ENCODE measurements at regions not wholly inside any gene's neighbourhood (a gene's known extent, or its start where the extent isn't known, plus 50 kb on each side); places are given as distances from the start of the nearest gene placed in this dataset.

DNA sequence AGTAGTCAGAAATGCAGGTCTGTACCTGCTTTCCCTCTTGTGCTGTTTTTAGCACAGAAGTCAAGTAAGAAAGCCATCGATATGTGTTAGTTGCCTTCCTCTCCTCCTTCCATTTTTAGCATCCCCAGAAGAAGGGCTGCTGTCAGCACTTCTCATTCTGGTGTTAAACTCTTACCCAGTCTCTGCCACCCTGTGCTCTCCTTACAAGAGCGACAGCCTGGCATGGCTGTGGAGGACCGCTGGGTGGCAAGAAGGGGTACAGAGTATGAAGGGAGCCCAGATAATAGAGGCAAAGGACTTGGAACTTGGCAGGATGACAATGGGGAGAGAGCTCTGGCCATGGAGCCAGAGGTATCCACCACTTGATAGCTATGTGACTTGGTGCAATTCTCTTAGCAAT is 103.5 kb downstream of the RPS24 start:
- TF ChIP-seq POLR2AphosphoS5 (IDR thresholded peaks at IDR 0.05) (no peak), POLR2A (IDR thresholded peaks at IDR 0.05) (no peak), EP300 (IDR thresholded peaks at IDR 0.05) (no peak)
- TF ChIP-seq, protein P1, sequence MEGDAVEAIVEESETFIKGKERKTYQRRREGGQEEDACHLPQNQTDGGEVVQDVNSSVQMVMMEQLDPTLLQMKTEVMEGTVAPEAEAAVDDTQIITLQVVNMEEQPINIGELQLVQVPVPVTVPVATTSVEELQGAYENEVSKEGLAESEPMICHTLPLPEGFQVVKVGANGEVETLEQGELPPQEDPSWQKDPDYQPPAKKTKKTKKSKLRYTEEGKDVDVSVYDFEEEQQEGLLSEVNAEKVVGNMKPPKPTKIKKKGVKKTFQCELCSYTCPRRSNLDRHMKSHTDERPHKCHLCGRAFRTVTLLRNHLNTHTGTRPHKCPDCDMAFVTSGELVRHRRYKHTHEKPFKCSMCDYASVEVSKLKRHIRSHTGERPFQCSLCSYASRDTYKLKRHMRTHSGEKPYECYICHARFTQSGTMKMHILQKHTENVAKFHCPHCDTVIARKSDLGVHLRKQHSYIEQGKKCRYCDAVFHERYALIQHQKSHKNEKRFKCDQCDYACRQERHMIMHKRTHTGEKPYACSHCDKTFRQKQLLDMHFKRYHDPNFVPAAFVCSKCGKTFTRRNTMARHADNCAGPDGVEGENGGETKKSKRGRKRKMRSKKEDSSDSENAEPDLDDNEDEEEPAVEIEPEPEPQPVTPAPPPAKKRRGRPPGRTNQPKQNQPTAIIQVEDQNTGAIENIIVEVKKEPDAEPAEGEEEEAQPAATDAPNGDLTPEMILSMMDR (IDR thresholded peaks at IDR 0.05), result no peak
- Histone ChIP-seq H3K9me3 (no peaks in the 10 kb centered on the region), H3K36me3 (no peaks in the 10 kb centered on the region), H3K4me3 (no peak overlapping the region), H3K4me1 (no peaks in the 10 kb centered on the region), H3K27me3 (peaks cover 10% of the 10 kb centered on the region), H3K27ac (no peak overlapping the region)
- DNase-seq (ENCODE audit: low spot score in 2 of 2), result no peak
- 73% methylated on average over 3 of the region's 3 CpGs for WGBS

DNA sequence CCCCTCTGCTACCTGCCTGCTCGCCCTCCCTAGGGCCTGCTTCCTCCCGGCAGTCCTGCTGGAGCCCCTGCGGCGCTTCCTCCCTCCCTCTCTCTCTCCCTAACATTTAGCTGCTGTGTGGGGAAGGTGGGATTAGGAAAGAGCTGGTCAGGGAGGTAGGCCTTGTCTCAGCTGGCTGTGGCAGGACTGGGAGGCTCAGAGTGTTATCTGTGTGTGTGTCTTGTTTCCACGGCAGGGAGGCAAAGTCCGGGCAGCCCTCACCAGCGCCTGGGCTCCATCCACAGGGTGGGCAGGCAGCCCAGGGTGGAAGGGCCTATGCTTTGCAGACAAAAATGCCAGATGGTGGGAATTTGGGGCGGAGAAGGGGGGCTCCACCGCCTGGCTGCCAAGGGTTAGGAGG is 105.7 kb downstream of the RPS24 start:
- no peaks in the 10 kb centered on the region for H3K4me1 ChIP-seq
- no peak for DNase-seq (ENCODE audit: low spot score in 2 of 2)
- no peak overlapping the region for H3K27ac ChIP-seq
- no peak overlapping the region for H3K4me3 ChIP-seq
- H3K27me3 ChIP-seq, result peaks cover 13% of the 10 kb centered on the region
- no peaks in the 10 kb centered on the region for H3K36me3 ChIP-seq
- no peaks in the 10 kb centered on the region for H3K9me3 ChIP-seq
- 72% methylated on average over 9 of the region's 9 CpGs for WGBS
- TF ChIP-seq, protein P1 (IDR thresholded peaks at IDR 0.05), result no peak
- TF ChIP-seq POLR2A (IDR thresholded peaks at IDR 0.05) (no peak), EP300 (IDR thresholded peaks at IDR 0.05) (no peak)

DNA sequence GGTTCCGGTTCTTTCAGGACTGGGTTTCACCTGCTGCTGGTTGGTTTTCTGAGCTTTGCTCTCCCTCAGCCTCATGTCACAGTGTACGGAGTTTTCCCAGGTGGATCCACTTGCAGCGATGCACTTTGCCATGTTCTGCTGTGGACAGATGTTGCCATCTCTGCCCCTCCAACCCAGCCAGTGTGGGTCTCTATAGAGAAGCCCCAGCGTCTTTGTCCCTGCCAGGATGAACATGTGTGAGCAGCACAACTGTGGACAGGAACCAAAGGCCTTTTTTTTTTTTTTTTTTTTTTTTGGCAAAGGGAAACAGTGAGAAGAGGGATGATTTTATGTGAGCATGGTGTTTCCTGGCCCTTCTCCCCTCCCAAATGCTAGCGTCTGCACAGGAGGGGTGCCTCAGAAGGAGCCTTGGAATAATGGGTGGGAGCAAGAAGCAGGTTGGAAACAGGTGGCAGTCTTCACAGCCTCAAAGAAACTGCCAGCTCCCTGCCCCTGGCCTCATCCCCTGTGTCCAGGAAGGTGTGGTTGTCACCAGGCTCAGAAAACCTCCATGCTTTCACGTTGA is 106.5 kb downstream of the RPS24 start:
- Histone ChIP-seq H3K4me3 (no peak overlapping the region), H3K4me1 (no peaks in the 10 kb centered on the region), H3K27me3 (peaks cover 13% of the 10 kb centered on the region), H3K9me3 (no peaks in the 10 kb centered on the region), H3K36me3 (no peaks in the 10 kb centered on the region), H3K27ac (no peak overlapping the region)
- no peak for DNase-seq (ENCODE audit: low spot score in 2 of 2)
- TF ChIP-seq POLR2AphosphoS5 (IDR thresholded peaks at IDR 0.05), result no peak
- TF ChIP-seq, protein P1 (IDR thresholded peaks at IDR 0.05), result no peak
- no peak for TF ChIP-seq EP300 (IDR thresholded peaks at IDR 0.05)
- no peak for TF ChIP-seq POLR2A (IDR thresholded peaks at IDR 0.05)
- WGBS, result 53% methylated on average over 5 of the region's 6 CpGs

DNA sequence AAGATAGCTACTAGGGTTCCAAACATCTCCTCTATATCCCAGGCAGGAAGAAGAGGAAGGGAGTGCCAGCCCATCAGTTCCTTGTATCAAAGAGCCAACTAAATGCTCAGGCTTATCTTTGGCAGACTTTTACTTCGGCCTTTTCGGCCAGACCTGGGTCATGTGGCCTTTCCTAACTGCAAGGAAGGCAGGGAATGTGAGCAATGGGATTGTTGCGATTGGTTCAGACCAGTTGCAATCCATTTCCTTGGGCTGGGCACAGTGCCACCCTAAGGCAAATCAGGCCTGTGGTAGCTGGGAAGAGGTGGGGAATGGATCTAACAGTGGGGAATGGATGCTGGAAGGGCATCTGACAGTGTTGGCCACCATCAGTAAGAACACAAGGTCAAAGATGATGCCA is 109.9 kb downstream of the RPS24 start:
- H3K27me3 ChIP-seq, result peaks cover 8% of the 10 kb centered on the region
- H3K36me3 ChIP-seq, result no peaks in the 10 kb centered on the region
- H3K27ac ChIP-seq, result no peak overlapping the region
- H3K9me3 ChIP-seq, result no peaks in the 10 kb centered on the region
- H3K4me1 ChIP-seq, result no peaks in the 10 kb centered on the region
- no peak for DNase-seq (ENCODE audit: low spot score in 2 of 2)
- 94% methylated on average over 3 of the region's 3 CpGs for WGBS
- TF ChIP-seq EP300 (IDR thresholded peaks at IDR 0.05) (no peak), POLR2A (IDR thresholded peaks at IDR 0.05) (no peak), POLR2AphosphoS5 (IDR thresholded peaks at IDR 0.05) (no peak)
- TF ChIP-seq, protein P1 (IDR thresholded peaks at IDR 0.05), result no peak
- H3K4me3 ChIP-seq, result no peak overlapping the region

DNA sequence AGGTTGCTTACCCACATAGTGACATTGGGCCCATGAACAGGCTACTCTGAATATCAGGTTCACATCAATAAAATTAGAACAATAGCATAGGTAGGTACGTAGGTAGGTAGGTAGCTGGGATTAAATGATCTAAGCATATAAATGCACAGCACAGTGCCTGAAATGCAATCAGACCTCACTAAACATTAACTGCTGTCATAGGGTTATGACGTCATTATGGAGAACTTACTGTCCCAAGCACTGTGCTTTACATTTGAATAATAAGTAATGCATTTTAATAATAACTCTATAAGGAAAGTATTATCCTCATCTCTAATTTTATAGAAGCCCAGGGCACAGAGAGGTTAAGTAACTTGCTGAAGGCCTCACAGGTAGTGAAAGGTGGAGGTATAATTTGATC is 112.5 kb downstream of the RPS24 start:
- no peak overlapping the region for H3K4me3 ChIP-seq
- TF ChIP-seq POLR2A (IDR thresholded peaks at IDR 0.05), result no peak
- TF ChIP-seq, protein P1 (IDR thresholded peaks at IDR 0.05), result no peak
- no peak for TF ChIP-seq POLR2AphosphoS5 (IDR thresholded peaks at IDR 0.05)
- TF ChIP-seq EP300 (IDR thresholded peaks at IDR 0.05), result no peak
- H3K4me1 ChIP-seq, result no peaks in the 10 kb centered on the region
- H3K27me3 ChIP-seq, result peaks cover 8% of the 10 kb centered on the region
- H3K9me3 ChIP-seq, result no peaks in the 10 kb centered on the region
- 49% methylated on average over 2 of the region's 2 CpGs for WGBS
- no peak for DNase-seq (ENCODE audit: low spot score in 2 of 2)
- no peak overlapping the region for H3K27ac ChIP-seq
- H3K36me3 ChIP-seq, result no peaks in the 10 kb centered on the region

Data from suprapubic skin (tissue), 4 donors.